Lower lobe of right lung (tissue), 2 donors: ENCODE measurements at regions not wholly inside any gene's neighbourhood (a gene's known extent, or its start where the extent isn't known, plus 50 kb on each side); places are given as distances from the start of the nearest gene placed in this dataset.

ENCODE experiments used
- ATAC-seq, 2 donors: fragments of 200-7000 bp; cut with Tn5 transposase; one replicate each; pipeline ENCODE4 v1.9.1; 2020 to 2022; ENCODE audit warnings: mild to moderate bottlenecking in 2 of 2, moderate library complexity in 2 of 2
- DNase-seq: peaks from one replicate; pipeline ENCODE4 v3.0.0-alpha.2; 2020
- H3K27ac ChIP-seq: fragments of 200-600 bp; one replicate; pipeline ENCODE4 v1.8.0; 2022
- H3K27me3 ChIP-seq: fragments of 200-600 bp; one replicate; pipeline ENCODE4 v1.8.0; 2022; ENCODE audit warnings: low read depth
- H3K36me3 ChIP-seq: fragments of 200-600 bp; one replicate; pipeline ENCODE4 v1.8.0; 2022; ENCODE audit warnings: mild to moderate bottlenecking
- H3K4me1 ChIP-seq: fragments of 200-600 bp; one replicate; pipeline ENCODE4 v1.8.0; 2022
- H3K4me3 ChIP-seq: fragments of 200-600 bp; one replicate; pipeline ENCODE4 v1.8.0; 2022; ENCODE audit warnings: mild to moderate bottlenecking
- H3K9me3 ChIP-seq: fragments of 200-600 bp; one replicate; pipeline ENCODE4 v1.8.0; 2022
- CTCF ChIP-seq: fragments of 200-600 bp; IDR thresholded peaks from one replicate; pipeline ENCODE4 v1.8.0; 2022; ENCODE audit warnings: antibody characterized with exemption, mild to moderate bottlenecking
- intact Hi-C: fragments of 100-400 bp; cut with DNase I; formaldehyde crosslinking; loops from one replicate; pipeline ENCODE4 v1.11.0; 2022
- donor health status: DM: no; HTN: yes; CAD: no; lungs with severe emphysema.

- no peaks in the 10 kb centered on the region for H3K36me3 ChIP-seq
- peaks cover 4% of the 10 kb centered on the region for H3K4me1 ChIP-seq
- ATAC-seq (no peak), DNase-seq (no peak)
- H3K27me3 ChIP-seq = no peaks in the 10 kb centered on the region
- no peak overlapping the region for H3K27ac ChIP-seq
- TF ChIP-seq CTCF = no peak
- H3K9me3 ChIP-seq = no peaks in the 10 kb centered on the region
- H3K4me3 ChIP-seq = no peak overlapping the region
- intact Hi-C loops = no loop called here
These were observed 166.5 kb upstream of the NR3C1 start for GRCh38 chr5:143569722-143570567.

GRCh38 chr5:143569213-143569701 is 165.8 kb upstream of the NR3C1 start:
- ATAC-seq (no peak), DNase-seq (no peak)
- intact Hi-C loops = no loop called here
- TF ChIP-seq CTCF = no peak
- Histone ChIP-seq H3K4me3 (no peak overlapping the region), H3K36me3 (no peaks in the 10 kb centered on the region), H3K27me3 (no peaks in the 10 kb centered on the region), H3K4me1 (peaks cover 4% of the 10 kb centered on the region), H3K9me3 (no peaks in the 10 kb centered on the region), H3K27ac (no peak overlapping the region)

GRCh38 chr5:143567583-143568504 is 164.4 kb upstream of the NR3C1 start:
- Histone ChIP-seq H3K4me3 (no peak overlapping the region), H3K36me3 (no peaks in the 10 kb centered on the region), H3K27ac (no peak overlapping the region), H3K9me3 (no peaks in the 10 kb centered on the region), H3K4me1 (peaks cover 11% of the 10 kb centered on the region), H3K27me3 (no peaks in the 10 kb centered on the region)
- ATAC-seq = no peak
- TF ChIP-seq CTCF = no peak
- no peak for DNase-seq
- intact Hi-C loops = no loop called here

- Histone ChIP-seq H3K9me3 (no peaks in the 10 kb centered on the region), H3K4me3 (no peak overlapping the region), H3K27ac (no peak overlapping the region), H3K36me3 (no peaks in the 10 kb centered on the region), H3K4me1 (peaks cover 13% of the 10 kb centered on the region), H3K27me3 (no peaks in the 10 kb centered on the region)
- TF ChIP-seq CTCF = no peak
- intact Hi-C loops = no loop called here
- DNase-seq = no peak
- no peak for ATAC-seq
These were observed 162.7 kb upstream of the NR3C1 start for GRCh38 chr5:143566139-143566538.

- intact Hi-C loops = no loop called here
- DNase-seq (no peak), ATAC-seq (no peak)
- Histone ChIP-seq H3K4me1 (peaks cover 13% of the 10 kb centered on the region), H3K27ac (no peak overlapping the region), H3K9me3 (no peaks in the 10 kb centered on the region), H3K27me3 (no peaks in the 10 kb centered on the region), H3K36me3 (no peaks in the 10 kb centered on the region), H3K4me3 (no peak overlapping the region)
- no peak for TF ChIP-seq CTCF
These were observed 160.9 kb upstream of the NR3C1 start for GRCh38 chr5:143564417-143564816.
